Prostate gland (tissue), 2 donors: ENCODE measurements at regions not wholly inside any gene's neighbourhood (a gene's known extent, or its start where the extent isn't known, plus 50 kb on each side); places are given as distances from the start of the nearest gene placed in this dataset.

Experiments
- DNase-seq: peaks from one replicate; pipeline ENCODE4 v3.0.0-alpha.2; 2019; ENCODE audit warnings: low spot score
- H3K27ac ChIP-seq, 2 donors: fragments of 200-600 bp; sonication (generic); 2 replicates each; pipeline ENCODE4 v1.5.1; 2017 to 2019
- H3K27me3 ChIP-seq: fragments of 200-600 bp; sonication (generic); replicated peaks from 2 replicates; pipeline ENCODE4 v1.5.1; 2019; ENCODE audit not compliant: insufficient read depth
- H3K36me3 ChIP-seq, 2 donors: fragments of 200-600 bp; sonication (generic); 1 replicate in 1 of 2; 2 replicates in 1 of 2; pipeline versions ENCODE4 v1.5.1 to v1.8.1; 2017 to 2019
- H3K4me1 ChIP-seq: fragments of 200-600 bp; sonication (generic); replicated peaks from 2 replicates; pipeline ENCODE4 v1.5.1; 2019
- H3K4me3 ChIP-seq, 2 donors: fragments of 200-600 bp; sonication (generic); 2 replicates each; pipeline ENCODE4 v1.5.1; 2017 to 2019
- H3K9me3 ChIP-seq: fragments of 200-600 bp; sonication (generic); 2 replicates; pipeline ENCODE4 v1.5.1; 2017
- POLR2A ChIP-seq: fragments of 450-650 bp; IDR thresholded peaks from one replicate; pipeline ENCODE4 v1.6.1; 2016; ENCODE audit warnings: antibody characterized with exemption, mild to moderate bottlenecking
- POLR2AphosphoS5 ChIP-seq: sonication (generic); formaldehyde crosslinking; IDR thresholded peaks from one replicate; pipeline ENCODE4 v1.6.1; 2017; ENCODE audit warnings: antibody characterized with exemption
- WGBS: methylation state at CpG from one replicate; pipeline ENCODE4 v1.1.5; 2018; 5-methylcytosine and 5-hydroxymethylcytosine counted together
- intact Hi-C: fragments of 100-400 bp; cut with DNase I; formaldehyde crosslinking; loops from one replicate; pipeline ENCODE4 v1.14.2; 2022
- TF ChIP-seq, protein P1 (sequence below), 4 experiments: fragments of 200-600 bp in 2 of 4; fragments of 450-650 bp in 2 of 4; sonication (generic) in 2 of 4; IDR thresholded peaks; 1 replicate in 3 of 4; 2 replicates in 1 of 4; pipeline ENCODE4 v1.5.1; 2016 to 2019; ENCODE audit warnings: antibody characterized with exemption in 4 of 4, mild to moderate bottlenecking in 2 of 4, moderate library complexity in 2 of 4

DNA sequence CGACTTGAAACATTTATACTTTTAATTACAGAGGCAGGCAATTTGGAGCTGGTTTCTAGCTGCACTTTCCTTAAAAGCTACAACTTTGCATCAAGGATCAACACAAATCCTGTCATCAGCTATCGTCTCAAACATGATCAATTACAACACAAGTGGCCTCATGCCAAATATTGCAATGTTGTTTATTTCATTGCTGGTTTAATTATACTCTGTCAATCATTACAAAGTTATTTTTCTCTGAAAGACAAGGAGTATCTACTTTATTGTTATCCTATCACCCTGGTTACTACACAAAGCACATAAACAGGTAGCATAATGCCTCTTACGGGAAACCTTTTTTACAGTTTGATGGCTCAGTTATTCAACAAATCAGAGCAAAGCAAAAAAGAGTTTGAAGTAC is 58.0 kb upstream of the FOXB1 start:
- intact Hi-C loops, result no loop called here
- H3K36me3 ChIP-seq, result no peaks in the 10 kb centered on the region
- no peak overlapping the region for H3K4me3 ChIP-seq
- H3K27me3 ChIP-seq, result peaks cover 3% of the 10 kb centered on the region
- WGBS, result 63% methylated on average over 3 of the region's 3 CpGs
- H3K9me3 ChIP-seq, result no peaks in the 10 kb centered on the region
- H3K4me1 ChIP-seq, result no peaks in the 10 kb centered on the region
- no peak for DNase-seq
- TF ChIP-seq POLR2AphosphoS5, result no peak
- no peak overlapping the region for H3K27ac ChIP-seq

DNA sequence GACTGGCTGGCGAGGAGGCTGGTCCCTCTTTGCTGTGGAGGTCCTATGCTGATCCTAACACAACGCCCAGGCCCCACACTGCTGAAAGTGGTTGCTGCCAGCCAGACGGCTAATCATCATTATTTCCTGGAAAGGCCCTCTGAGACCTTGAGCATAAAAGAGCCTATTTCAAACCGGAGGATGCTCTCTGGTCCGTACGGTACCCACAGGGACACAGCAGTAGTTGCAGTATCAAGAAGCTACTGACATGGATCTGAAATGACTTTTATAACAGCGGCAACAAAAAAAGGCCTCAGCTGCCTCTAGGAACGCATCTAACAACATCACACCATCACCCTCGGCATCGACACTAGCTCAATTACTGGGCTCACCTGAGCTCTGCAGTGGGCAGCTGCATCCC is 59.1 kb upstream of the FOXB1 start:
- DNase-seq, result no peak
- intact Hi-C loops, result no loop called here
- 68% methylated on average over 10 of the region's 10 CpGs for WGBS

DNA sequence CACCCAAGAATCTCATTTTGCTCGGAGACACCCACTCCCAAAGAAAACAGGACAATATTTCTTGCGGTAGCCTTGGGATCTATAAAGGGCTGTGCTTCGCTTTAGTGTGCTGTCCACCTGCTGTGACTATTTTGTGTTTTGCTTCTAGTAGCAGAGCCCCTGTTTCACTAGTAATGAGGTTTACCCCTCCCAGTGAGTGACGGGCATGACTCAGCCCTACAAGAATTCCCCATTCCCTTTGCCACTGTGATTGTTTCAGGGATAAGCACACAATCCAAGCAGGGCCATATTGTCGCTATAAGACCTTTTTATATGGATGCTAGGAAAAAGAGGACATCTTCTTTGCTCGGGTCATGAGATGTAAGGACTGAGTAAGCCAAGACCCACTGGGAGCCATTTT is 62.5 kb upstream of the FOXB1 start:
- no peaks in the 10 kb centered on the region for H3K9me3 ChIP-seq
- DNase-seq, result no peak
- no peaks in the 10 kb centered on the region for H3K36me3 ChIP-seq
- H3K4me3 ChIP-seq, result no peak overlapping the region
- TF ChIP-seq POLR2A (no peak), POLR2AphosphoS5 (no peak)
- TF ChIP-seq, protein P1, sequence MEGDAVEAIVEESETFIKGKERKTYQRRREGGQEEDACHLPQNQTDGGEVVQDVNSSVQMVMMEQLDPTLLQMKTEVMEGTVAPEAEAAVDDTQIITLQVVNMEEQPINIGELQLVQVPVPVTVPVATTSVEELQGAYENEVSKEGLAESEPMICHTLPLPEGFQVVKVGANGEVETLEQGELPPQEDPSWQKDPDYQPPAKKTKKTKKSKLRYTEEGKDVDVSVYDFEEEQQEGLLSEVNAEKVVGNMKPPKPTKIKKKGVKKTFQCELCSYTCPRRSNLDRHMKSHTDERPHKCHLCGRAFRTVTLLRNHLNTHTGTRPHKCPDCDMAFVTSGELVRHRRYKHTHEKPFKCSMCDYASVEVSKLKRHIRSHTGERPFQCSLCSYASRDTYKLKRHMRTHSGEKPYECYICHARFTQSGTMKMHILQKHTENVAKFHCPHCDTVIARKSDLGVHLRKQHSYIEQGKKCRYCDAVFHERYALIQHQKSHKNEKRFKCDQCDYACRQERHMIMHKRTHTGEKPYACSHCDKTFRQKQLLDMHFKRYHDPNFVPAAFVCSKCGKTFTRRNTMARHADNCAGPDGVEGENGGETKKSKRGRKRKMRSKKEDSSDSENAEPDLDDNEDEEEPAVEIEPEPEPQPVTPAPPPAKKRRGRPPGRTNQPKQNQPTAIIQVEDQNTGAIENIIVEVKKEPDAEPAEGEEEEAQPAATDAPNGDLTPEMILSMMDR (IDR thresholded peaks at IDR 0.05), result no peak
- WGBS, result 73% methylated on average over 6 of the region's 6 CpGs
- H3K27ac ChIP-seq, result no peak overlapping the region
- no peaks in the 10 kb centered on the region for H3K27me3 ChIP-seq
- intact Hi-C loops, result no loop called here
- no peaks in the 10 kb centered on the region for H3K4me1 ChIP-seq

More for the DNA sequence above, 59.1 kb upstream of the FOXB1 start:
- Histone ChIP-seq H3K36me3 (no peaks in the 10 kb centered on the region), H3K4me1 (no peaks in the 10 kb centered on the region), H3K9me3 (no peaks in the 10 kb centered on the region), H3K4me3 (no peak overlapping the region), H3K27me3 (peaks cover 3% of the 10 kb centered on the region), H3K27ac (no peak overlapping the region)
- TF ChIP-seq, protein P1 (IDR thresholded peaks at IDR 0.05), result no peak
- TF ChIP-seq POLR2AphosphoS5, result no peak
- no peak for TF ChIP-seq POLR2A

DNA sequence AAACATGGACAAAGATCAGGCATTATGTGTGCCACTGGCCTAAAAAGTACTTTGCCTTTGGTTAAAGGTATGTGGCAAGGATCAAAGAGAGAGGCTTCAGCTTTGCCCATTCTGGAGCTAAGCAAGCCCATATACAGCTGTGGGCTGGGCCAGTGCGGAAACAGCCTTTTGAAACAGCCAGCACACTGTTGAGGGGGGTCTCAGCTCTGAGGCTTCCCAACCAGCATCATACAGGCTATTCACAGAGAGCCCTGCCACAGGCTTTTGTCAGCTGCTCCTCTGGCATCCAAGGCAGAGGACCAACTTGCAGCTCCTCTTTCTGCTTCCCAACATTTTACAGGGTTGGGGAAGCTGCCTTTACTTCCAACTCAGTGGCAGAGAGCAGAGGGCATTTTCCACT is 63.2 kb upstream of the FOXB1 start:
- Histone ChIP-seq H3K36me3 (no peaks in the 10 kb centered on the region), H3K9me3 (no peaks in the 10 kb centered on the region), H3K27ac (no peak overlapping the region), H3K4me1 (no peaks in the 10 kb centered on the region), H3K27me3 (no peaks in the 10 kb centered on the region), H3K4me3 (no peak overlapping the region)
- 54% methylated on average over 1 of the region's 1 CpG for WGBS
- DNase-seq, result no peak
- intact Hi-C loops, result no loop called here
- no peak for TF ChIP-seq POLR2AphosphoS5
- TF ChIP-seq POLR2A, result no peak
- TF ChIP-seq, protein P1 (IDR thresholded peaks at IDR 0.05), result no peak

- Histone ChIP-seq H3K36me3 (no peaks in the 10 kb centered on the region), H3K4me3 (no peak overlapping the region), H3K27ac (no peak overlapping the region), H3K4me1 (no peaks in the 10 kb centered on the region), H3K27me3 (no peaks in the 10 kb centered on the region), H3K9me3 (no peaks in the 10 kb centered on the region)
- intact Hi-C loops, result no loop called here
- TF ChIP-seq POLR2A, result no peak
- no peak for TF ChIP-seq POLR2AphosphoS5
- TF ChIP-seq, protein P1 (IDR thresholded peaks at IDR 0.05), result no peak
- 87% methylated on average over 6 of the region's 6 CpGs for WGBS
- no peak for DNase-seq
These were observed 63.7 kb upstream of the FOXB1 start for GRCh38 chr15:59940456-59940855.
